Cardiac muscle cell (in vitro differentiated cells and primary cell): ENCODE measurements at regions not wholly inside any gene's neighbourhood (a gene's known extent, or its start where the extent isn't known, plus 50 kb on each side); places are given as distances from the start of the nearest gene placed in this dataset.

Experiments
- DNase-seq, 2 donors: peaks; one replicate each; pipeline versions ENCODE4 v3.0.0 to v3.0.0-alpha.2; 2010 to 2017; ENCODE audit warnings: low read depth in 1 of 2, low spot score in 1 of 2
- H3K27ac ChIP-seq: fragments of 200-600 bp; sonication (generic); 2 replicates; pipeline ENCODE4 v1.5.1; 2016
- H3K27me3 ChIP-seq: fragments of 200-600 bp; sonication (generic); 2 replicates; pipeline ENCODE4 v1.6.0; 2016; ENCODE audit warnings: control low read depth
- H3K36me3 ChIP-seq: fragments of 200-600 bp; sonication (generic); 2 replicates; pipeline ENCODE4 v1.5.1; 2016; ENCODE audit warnings: control low read depth
- H3K4me1 ChIP-seq: fragments of 200-600 bp; sonication (generic); 2 replicates; pipeline ENCODE4 v1.8.1; 2017; ENCODE audit warnings: low read depth, mild to moderate bottlenecking, mixed run types
- H3K4me3 ChIP-seq: fragments of 200-600 bp; sonication (generic); 2 replicates; pipeline ENCODE4 v1.5.1; 2016; ENCODE audit warnings: mild to moderate bottlenecking
- H3K9me3 ChIP-seq: fragments of 200-600 bp; sonication (generic); 2 replicates; pipeline ENCODE4 v1.5.1; 2017; ENCODE audit warnings: low read depth, mild to moderate bottlenecking, control low read depth
- CTCF ChIP-seq: IDR thresholded peaks from 2 replicates; pipeline ENCODE4 v1.5.1; 2012; ENCODE audit warnings: low read depth, mild to moderate bottlenecking, low read length

GRCh38 chr3:73783811-73784210 is 159.1 kb upstream of the PDZRN3 start:
- no peak for TF ChIP-seq CTCF
- H3K4me3 ChIP-seq = no peak overlapping the region
- no peaks in the 10 kb centered on the region for H3K27me3 ChIP-seq
- no peaks in the 10 kb centered on the region for H3K9me3 ChIP-seq
- DNase-seq = no peak
- no peaks in the 10 kb centered on the region for H3K4me1 ChIP-seq
- H3K27ac ChIP-seq = no peak overlapping the region
- no peaks in the 10 kb centered on the region for H3K36me3 ChIP-seq

- no peaks in the 10 kb centered on the region for H3K27me3 ChIP-seq
- H3K9me3 ChIP-seq = no peaks in the 10 kb centered on the region
- TF ChIP-seq CTCF = no peak
- H3K36me3 ChIP-seq = no peaks in the 10 kb centered on the region
- H3K4me3 ChIP-seq = no peak overlapping the region
- no peak overlapping the region for H3K27ac ChIP-seq
- no peaks in the 10 kb centered on the region for H3K4me1 ChIP-seq
- no peak for DNase-seq
These were observed 156.8 kb upstream of the PDZRN3 start for GRCh38 chr3:73781541-73781940.

GRCh38 chr3:73774645-73775044 is 149.9 kb upstream of the PDZRN3 start:
- Histone ChIP-seq H3K27ac (no peak overlapping the region), H3K27me3 (no peaks in the 10 kb centered on the region), H3K9me3 (no peaks in the 10 kb centered on the region), H3K4me3 (no peak overlapping the region), H3K4me1 (no peaks in the 10 kb centered on the region), H3K36me3 (no peaks in the 10 kb centered on the region)
- no peak for TF ChIP-seq CTCF
- DNase-seq = no peak

GRCh38 chr3:73773233-73773632 is 148.5 kb upstream of the PDZRN3 start:
- Histone ChIP-seq H3K36me3 (no peaks in the 10 kb centered on the region), H3K4me3 (no peak overlapping the region), H3K27ac (no peak overlapping the region), H3K4me1 (no peaks in the 10 kb centered on the region), H3K27me3 (no peaks in the 10 kb centered on the region), H3K9me3 (no peaks in the 10 kb centered on the region)
- no peak for TF ChIP-seq CTCF
- DNase-seq = no peak

- TF ChIP-seq CTCF = no peak
- Histone ChIP-seq H3K27ac (no peak overlapping the region), H3K4me1 (no peaks in the 10 kb centered on the region), H3K27me3 (no peaks in the 10 kb centered on the region), H3K9me3 (no peaks in the 10 kb centered on the region), H3K4me3 (no peak overlapping the region), H3K36me3 (no peaks in the 10 kb centered on the region)
- no peak for DNase-seq
These were observed 147.5 kb upstream of the PDZRN3 start for GRCh38 chr3:73772076-73772886.
